Natural killer cell (primary cell): ENCODE measurements at regions not wholly inside any gene's neighbourhood (a gene's known extent, or its start where the extent isn't known, plus 50 kb on each side); places are given as distances from the start of the nearest gene placed in this dataset.
A peak's percentile ranks its signal among the peaks of the same experiment; 100 is the strongest.
"Not testable (repeated sequence)": the region's sequence is repeated elsewhere in the genome, so short reads cannot be mapped to it uniquely, and the experiment has no call there.

ENCODE experiments used
- ATAC-seq, 3 donors: fragments of 150-1000 bp in 2 of 3; fragments of 200-7000 bp in 1 of 3; cut with Tn5 transposase; 1 replicate in 1 of 3; 2 replicates in 2 of 3; pipeline ENCODE4 v1.10.0; 2021; ENCODE audit warnings: mild to moderate bottlenecking in 2 of 3, moderate library complexity in 2 of 3
- DNase-seq, 2 donors: peaks; one replicate each; pipeline versions ENCODE4 v3.0.0 to v3.0.0-alpha.2; 2013 to 2021; ENCODE audit warnings: mixed read lengths in 1 of 2
- H3K27ac ChIP-seq: one replicate; pipeline ENCODE4 v1.5.1; 2013; ENCODE audit warnings: mild to moderate bottlenecking, low read length
- H3K27me3 ChIP-seq: one replicate; pipeline ENCODE4 v1.6.1; 2013; ENCODE audit warnings: low read length; ENCODE audit not compliant: control insufficient read depth, insufficient read depth
- H3K36me3 ChIP-seq: one replicate; pipeline ENCODE4 v1.6.1; 2013; ENCODE audit warnings: low read length; ENCODE audit not compliant: control insufficient read depth, insufficient read depth
- H3K4me1 ChIP-seq: one replicate; pipeline ENCODE4 v1.6.1; 2013; ENCODE audit warnings: low read length; ENCODE audit not compliant: control insufficient read depth, insufficient read depth
- H3K4me3 ChIP-seq: one replicate; pipeline ENCODE4 v1.5.1; 2013; ENCODE audit warnings: low read length
- H3K9me3 ChIP-seq: one replicate; pipeline ENCODE4 v1.6.1; 2013; ENCODE audit warnings: low read length; ENCODE audit not compliant: control insufficient read depth, insufficient read depth
- H3K27ac Mint-ChIP-seq, 2 donors: one replicate each; pipeline ENCODE4 v1.8.0; 2022; ENCODE audit warnings: mild to moderate bottlenecking in 2 of 2, mixed read lengths in 2 of 2, moderate library complexity in 1 of 2
- H3K27me3 Mint-ChIP-seq, 2 donors: one replicate each; pipeline ENCODE4 v1.8.0; 2022; ENCODE audit warnings: low read depth in 2 of 2, mixed read lengths in 2 of 2
- H3K36me3 Mint-ChIP-seq: one replicate; pipeline ENCODE4 v1.8.0; 2022; ENCODE audit warnings: mixed read lengths
- H3K4me1 Mint-ChIP-seq, 2 donors: one replicate each; pipeline ENCODE4 v1.8.0; 2022; ENCODE audit warnings: mixed read lengths in 2 of 2
- H3K4me3 Mint-ChIP-seq: one replicate; pipeline ENCODE4 v1.8.0; 2022; ENCODE audit warnings: mild to moderate bottlenecking, moderate library complexity, mixed read lengths
- H3K9me3 Mint-ChIP-seq, 2 donors: one replicate each; pipeline ENCODE4 v1.8.0; 2022; ENCODE audit warnings: mixed read lengths in 2 of 2
- CTCF ChIP-seq: fragments of 200-600 bp; IDR thresholded peaks from one replicate; pipeline ENCODE4 v1.8.0; 2022; ENCODE audit warnings: antibody characterized with exemption
- WGBS: methylation state at CpG from one replicate; pipeline ENCODE4 v1.1.7; 2013; ENCODE audit warnings: missing lambda C conversion rate; ENCODE audit not compliant: insufficient coverage; 5-methylcytosine and 5-hydroxymethylcytosine counted together
- intact Hi-C: fragments of 100-400 bp; cut with micrococcal nuclease; formaldehyde crosslinking; loops from one replicate; pipeline ENCODE4 v1.14.2; 2022

- no peak for TF ChIP-seq CTCF
- no peak for DNase-seq
- Mint-ChIP-seq H3K27ac (no peak overlapping the region), H3K9me3 (peaks cover 6 to 17% of the 10 kb centered on the region in 2 donors), H3K4me3 (no peak overlapping the region), H3K4me1 (no peaks in the 10 kb centered on the region), H3K27me3 (no peaks in the 10 kb centered on the region), H3K36me3 (peaks cover 7% of the 10 kb centered on the region)
- no peak overlapping the region for H3K4me3 ChIP-seq
- peak in 2 of 3 donors; percentile 58 to 61 for ATAC-seq
- intact Hi-C loops, result no loop called here
- WGBS, result 95% methylated on average over 20 of the region's 20 CpGs
- H3K27ac ChIP-seq, result no peak overlapping the region
- H3K27me3 ChIP-seq, result no peaks in the 10 kb centered on the region
- H3K9me3 ChIP-seq, result peaks cover 29% of the 10 kb centered on the region
- no peaks in the 10 kb centered on the region for H3K4me1 ChIP-seq
- no peaks in the 10 kb centered on the region for H3K36me3 ChIP-seq
Observed at GRCh38 chr17:22202702-22203101, 510.4 kb downstream of the KCNJ18 start.

- DNase-seq (no peak), ATAC-seq (no peak)
- H3K27ac ChIP-seq, result no peak overlapping the region
- Mint-ChIP-seq H3K4me3 (no peak overlapping the region), H3K36me3 (peaks cover 7% of the 10 kb centered on the region), H3K27ac (no peak overlapping the region), H3K4me1 (no peaks in the 10 kb centered on the region), H3K27me3 (no peaks in the 10 kb centered on the region), H3K9me3 (peaks cover 6 to 17% of the 10 kb centered on the region in 2 donors)
- 95% methylated on average over 29 of the region's 29 CpGs for WGBS
- no peaks in the 10 kb centered on the region for H3K4me1 ChIP-seq
- H3K27me3 ChIP-seq, result no peaks in the 10 kb centered on the region
- intact Hi-C loops, result no loop called here
- no peak overlapping the region for H3K4me3 ChIP-seq
- no peaks in the 10 kb centered on the region for H3K36me3 ChIP-seq
- H3K9me3 ChIP-seq, result peaks cover 32% of the 10 kb centered on the region
- no peak for TF ChIP-seq CTCF
Observed at GRCh38 chr17:22203208-22203715, 510.9 kb downstream of the KCNJ18 start.

GRCh38 chr17:22204076-22204475, 511.8 kb downstream of the KCNJ18 start:
- peaks cover 6 to 17% of the 10 kb centered on the region in 2 donors for H3K9me3 Mint-ChIP-seq

GRCh38 chr17:22210212-22210611, 517.9 kb downstream of the KCNJ18 start:
- H3K4me1 Mint-ChIP-seq, H3K4me1 ChIP-seq, H3K36me3 ChIP-seq, intact Hi-C loops, H3K27ac ChIP-seq, H3K27me3 Mint-ChIP-seq, H3K4me3 ChIP-seq, H3K27ac Mint-ChIP-seq, H3K4me3 Mint-ChIP-seq, DNase-seq, H3K27me3 ChIP-seq, ATAC-seq, H3K36me3 Mint-ChIP-seq: not testable (repeated sequence)
- WGBS, result 94% methylated on average over 12 of the region's 12 CpGs
- peaks cover 37% of the 10 kb centered on the region for H3K9me3 ChIP-seq
- H3K9me3 Mint-ChIP-seq, result peaks cover 6 to 17% of the 10 kb centered on the region in 2 donors

More at GRCh38 chr17:22204076-22204475, 511.8 kb downstream of the KCNJ18 start:
- H3K27ac ChIP-seq, H3K4me3 ChIP-seq, H3K4me1 Mint-ChIP-seq, H3K4me1 ChIP-seq, DNase-seq, H3K36me3 ChIP-seq, H3K27me3 ChIP-seq, H3K27me3 Mint-ChIP-seq, H3K4me3 Mint-ChIP-seq, intact Hi-C loops, H3K36me3 Mint-ChIP-seq, ATAC-seq, H3K27ac Mint-ChIP-seq: not testable (repeated sequence)
- WGBS, result 90% methylated on average over 13 of the region's 13 CpGs
- peaks cover 36% of the 10 kb centered on the region for H3K9me3 ChIP-seq

- H3K4me3 ChIP-seq, intact Hi-C loops, H3K4me1 Mint-ChIP-seq, H3K27me3 ChIP-seq, H3K36me3 Mint-ChIP-seq, H3K27me3 Mint-ChIP-seq, H3K36me3 ChIP-seq, DNase-seq, ATAC-seq, H3K4me1 ChIP-seq, H3K27ac ChIP-seq, H3K27ac Mint-ChIP-seq, H3K9me3 Mint-ChIP-seq, H3K4me3 Mint-ChIP-seq: not testable (repeated sequence)
- WGBS, result 82% methylated on average over 4 of the region's 4 CpGs
- H3K9me3 ChIP-seq, result peaks cover 34% of the 10 kb centered on the region
Observed at GRCh38 chr17:22213169-22213568, 520.8 kb downstream of the KCNJ18 start.
